GM19395 (cell line): ENCODE measurements at regions not wholly inside any gene's neighbourhood (a gene's known extent, or its start where the extent isn't known, plus 50 kb on each side); places are given as distances from the start of the nearest gene placed in this dataset.
"Not testable (repeated sequence)": the region's sequence is repeated elsewhere in the genome, so short reads cannot be mapped to it uniquely, and the experiment has no call there.

Source experiments
- ATAC-seq: cut with Tn5 transposase; IDR thresholded peaks from one replicate; pipeline ENCODE4 v1.9.1; 2021; ENCODE audit warnings: mild to moderate bottlenecking, moderate library complexity; ENCODE audit not compliant: unreplicated experiment

GRCh38 chr2:215863687-215864086 is 149.7 kb downstream of the MREG start:
- no peak for ATAC-seq

DNA sequence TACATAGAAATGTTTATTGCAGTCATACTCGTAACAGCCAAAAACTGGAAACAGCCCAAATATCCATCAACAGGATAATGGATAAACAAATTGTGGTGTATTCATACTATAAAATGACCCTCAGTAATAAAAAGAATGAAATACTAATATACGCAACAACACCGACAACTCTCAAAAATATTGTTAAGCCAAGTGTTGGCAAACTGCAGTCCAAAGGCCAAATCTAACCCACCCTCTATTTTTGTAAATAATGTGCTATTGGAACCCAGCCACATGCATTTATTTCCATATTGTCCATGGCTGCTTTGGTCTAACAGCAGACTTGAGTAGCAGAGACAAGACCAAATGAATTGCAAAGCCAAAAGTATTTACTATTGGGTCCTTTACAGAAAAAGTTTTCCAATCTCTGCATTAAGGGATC is 151.0 kb downstream of the MREG start:
- ATAC-seq = no peak

DNA sequence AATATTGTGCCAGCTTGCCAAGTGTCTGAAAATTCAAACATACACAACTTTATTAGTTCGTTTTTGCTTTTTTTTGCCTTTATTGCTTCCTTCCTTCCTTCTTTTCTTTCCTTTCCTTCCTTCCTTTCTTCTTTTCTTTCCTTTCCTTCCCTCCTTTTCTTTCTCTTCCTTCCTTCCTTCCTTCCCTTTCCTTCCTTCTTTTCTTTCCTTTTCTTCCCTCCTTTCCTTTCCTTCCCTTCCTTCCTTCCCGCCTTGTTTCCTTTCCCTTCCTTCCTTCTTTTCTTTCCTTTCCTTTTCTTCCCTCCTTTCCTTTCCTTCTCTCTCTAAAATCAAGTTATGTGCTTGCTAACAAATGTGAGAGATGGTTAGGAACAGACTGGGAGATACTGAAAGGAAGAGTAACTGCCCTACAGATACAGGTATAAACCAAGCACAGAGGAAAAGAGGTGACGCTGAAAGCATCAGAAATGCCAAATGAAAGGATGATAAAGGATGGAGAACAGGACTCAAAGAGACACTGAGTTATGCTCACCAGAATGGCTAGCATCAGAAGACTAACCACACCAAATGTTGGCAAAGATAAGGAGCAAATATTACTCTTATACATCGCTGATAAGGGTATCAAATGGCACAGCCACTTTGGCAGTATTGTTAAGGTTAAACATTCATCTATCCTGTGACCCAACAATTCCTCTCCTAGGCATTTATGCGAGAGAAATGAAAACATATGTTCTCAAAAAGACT is 151.6 kb downstream of the MREG start:
- ATAC-seq = no peak

GRCh38 chr2:215856080-215856479 is 157.3 kb downstream of the MREG start:
- no peak for ATAC-seq

DNA sequence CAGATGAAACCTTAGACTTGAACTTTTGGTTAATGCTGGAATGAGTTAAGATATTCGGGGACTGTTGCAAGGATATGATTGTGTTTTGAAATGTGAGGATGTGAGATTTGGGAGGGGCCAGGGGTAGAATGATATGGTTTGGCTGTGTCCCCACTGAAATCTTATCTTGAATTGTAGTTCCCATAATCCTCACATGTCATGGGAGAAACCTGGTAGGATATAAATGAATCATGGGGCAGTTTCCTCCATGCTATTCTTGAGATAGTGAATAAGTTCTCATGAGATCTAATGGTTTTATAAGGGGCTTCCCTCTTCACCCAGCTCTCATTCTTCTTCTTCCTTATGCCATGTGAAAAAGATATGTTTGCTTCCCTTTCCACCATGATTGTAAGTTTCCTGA is 158.0 kb downstream of the MREG start:
- not testable (repeated sequence) for ATAC-seq

DNA sequence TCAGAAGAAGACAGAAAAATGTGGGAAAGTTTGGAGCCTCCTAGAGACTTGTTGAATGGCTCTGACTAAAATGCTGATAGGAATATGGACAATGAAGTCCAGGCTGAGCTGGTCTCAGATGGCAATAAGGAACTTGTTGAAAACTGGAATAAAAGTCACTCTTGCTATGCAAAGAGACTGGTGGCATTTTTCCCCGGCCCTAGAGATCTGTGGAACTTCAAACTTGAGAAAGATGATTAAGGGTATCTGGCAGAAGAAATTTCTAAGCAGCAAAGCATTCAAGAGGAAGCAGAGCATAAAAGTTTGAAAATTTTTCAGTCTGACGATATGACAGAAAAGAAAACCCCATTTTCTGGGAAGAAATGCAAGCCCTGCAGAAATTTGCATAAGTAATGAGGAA is 159.3 kb downstream of the MREG start:
- ATAC-seq = no peak

GRCh38 chr2:215851696-215852095 is 161.7 kb downstream of the MREG start:
- ATAC-seq = no peak

DNA sequence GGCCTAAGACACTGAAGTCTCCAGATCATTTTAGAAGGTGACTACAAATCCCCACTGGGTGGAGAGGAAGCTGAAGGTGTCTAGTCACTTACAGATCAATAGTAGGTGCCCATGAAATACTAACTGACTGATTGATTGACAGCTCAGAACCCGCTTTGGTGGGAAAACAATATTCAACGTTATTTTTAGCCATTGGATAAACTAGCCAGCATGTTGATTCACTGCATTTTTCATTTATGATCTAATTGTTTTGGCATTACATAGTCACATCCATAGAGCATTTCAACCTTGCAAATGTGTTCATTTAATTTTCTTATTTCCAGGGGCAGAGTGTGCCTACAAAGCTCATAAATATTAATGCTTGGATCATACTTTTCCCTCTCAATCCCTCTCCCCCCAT is 162.3 kb downstream of the MREG start:
- ATAC-seq = no peak

- no peak for ATAC-seq
These were observed 163.0 kb downstream of the MREG start for GRCh38 chr2:215850380-215850779.

DNA sequence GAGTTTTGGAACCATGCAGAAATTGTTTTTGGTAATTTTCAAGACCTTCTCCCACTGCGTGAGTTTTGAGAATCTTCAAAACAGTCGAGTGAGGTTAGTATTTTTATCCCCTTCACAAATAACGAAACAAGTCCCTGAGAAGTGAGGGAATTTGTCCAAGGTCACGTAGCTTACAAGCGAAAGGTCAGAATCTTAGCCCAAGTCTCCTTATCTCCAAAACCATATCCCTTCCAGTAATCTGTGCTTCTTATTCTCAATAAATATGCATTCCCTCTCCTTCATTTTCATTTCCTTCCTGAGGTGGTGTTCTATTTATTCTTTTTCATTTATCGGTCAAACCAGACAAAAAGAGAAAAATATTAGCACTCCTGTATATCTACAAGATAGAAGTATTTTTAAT is 163.6 kb downstream of the MREG start:
- ATAC-seq = no peak

DNA sequence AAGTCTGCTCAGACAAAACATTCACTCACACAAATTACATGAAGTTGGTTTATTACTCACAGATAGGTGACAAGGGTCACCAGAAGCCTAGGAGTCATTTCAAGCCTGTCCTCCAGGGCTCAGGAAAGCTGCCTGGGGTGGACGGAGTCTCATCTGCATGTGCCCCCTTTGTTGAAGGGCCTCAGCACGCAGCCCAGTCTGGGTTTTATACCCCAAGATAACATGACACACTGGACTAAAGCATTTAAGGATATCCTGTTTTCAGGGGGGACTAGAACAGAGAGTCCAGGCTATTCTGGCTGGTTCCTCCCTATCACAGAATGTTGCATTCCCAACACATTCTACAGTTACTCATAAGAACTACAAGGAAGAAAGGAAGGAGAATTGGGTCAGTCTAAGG is 164.7 kb downstream of the MREG start:
- no peak for ATAC-seq

- ATAC-seq = no peak
These were observed 165.2 kb downstream of the MREG start for GRCh38 chr2:215848146-215848545.

GRCh38 chr2:215847718-215848117 is 165.6 kb downstream of the MREG start:
- ATAC-seq = no peak

DNA sequence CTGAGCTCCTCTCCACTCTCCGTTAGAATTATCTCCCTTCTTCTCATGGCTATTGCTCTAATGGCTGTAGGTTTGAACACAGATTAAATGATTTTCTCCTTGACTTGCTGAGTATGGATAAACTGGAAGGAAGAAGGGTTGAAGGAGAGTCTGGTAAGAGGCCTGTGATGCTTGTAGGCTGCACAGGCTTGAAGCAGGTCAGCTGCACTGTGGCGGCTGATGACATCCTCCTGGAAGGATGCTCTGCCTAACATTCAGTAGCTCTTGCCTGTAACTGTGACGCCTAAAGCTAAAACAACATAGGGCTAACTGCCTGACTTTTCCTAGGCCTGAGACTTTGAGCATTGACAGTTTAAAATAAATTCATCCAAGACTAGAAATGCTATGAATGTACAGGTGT is 166.3 kb downstream of the MREG start:
- no peak for ATAC-seq

DNA sequence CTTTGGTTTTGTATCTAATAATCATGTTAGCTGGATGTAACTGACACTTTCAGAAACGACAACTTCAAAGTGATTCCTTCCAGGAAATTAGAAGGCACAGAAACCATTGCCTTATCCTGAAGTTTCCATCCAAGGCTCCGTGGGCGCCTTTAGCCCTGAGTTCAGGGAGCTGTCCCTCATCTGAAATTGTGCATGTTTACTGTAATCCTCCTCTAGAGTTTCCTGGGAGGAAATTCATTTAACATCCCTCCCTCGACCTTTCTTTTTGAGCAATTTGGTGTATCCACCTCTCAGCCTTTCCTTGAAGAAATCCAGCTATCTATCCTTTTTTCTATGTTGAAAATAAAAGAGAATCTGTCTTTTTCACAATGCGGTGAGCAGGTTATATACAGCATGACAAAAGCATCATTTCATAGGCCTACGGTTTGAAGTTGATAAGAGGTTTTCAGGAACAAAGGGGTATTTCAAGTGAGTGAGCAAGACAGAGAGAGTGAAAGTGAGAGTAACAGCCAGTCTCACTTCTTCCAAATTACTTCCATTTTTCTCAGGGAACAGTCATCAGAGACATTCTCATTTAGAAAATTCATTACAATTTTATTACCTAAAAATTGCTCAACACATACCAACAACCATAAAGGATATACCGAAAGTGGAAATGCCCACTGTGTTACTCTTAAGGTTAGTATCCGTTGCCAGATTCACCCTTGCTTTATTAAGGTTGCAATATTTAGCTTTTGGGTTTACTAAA is 167.3 kb downstream of the MREG start:
- ATAC-seq = peak; percentile 82

- ATAC-seq = no peak
These were observed 169.8 kb downstream of the MREG start for GRCh38 chr2:215843579-215843978.

DNA sequence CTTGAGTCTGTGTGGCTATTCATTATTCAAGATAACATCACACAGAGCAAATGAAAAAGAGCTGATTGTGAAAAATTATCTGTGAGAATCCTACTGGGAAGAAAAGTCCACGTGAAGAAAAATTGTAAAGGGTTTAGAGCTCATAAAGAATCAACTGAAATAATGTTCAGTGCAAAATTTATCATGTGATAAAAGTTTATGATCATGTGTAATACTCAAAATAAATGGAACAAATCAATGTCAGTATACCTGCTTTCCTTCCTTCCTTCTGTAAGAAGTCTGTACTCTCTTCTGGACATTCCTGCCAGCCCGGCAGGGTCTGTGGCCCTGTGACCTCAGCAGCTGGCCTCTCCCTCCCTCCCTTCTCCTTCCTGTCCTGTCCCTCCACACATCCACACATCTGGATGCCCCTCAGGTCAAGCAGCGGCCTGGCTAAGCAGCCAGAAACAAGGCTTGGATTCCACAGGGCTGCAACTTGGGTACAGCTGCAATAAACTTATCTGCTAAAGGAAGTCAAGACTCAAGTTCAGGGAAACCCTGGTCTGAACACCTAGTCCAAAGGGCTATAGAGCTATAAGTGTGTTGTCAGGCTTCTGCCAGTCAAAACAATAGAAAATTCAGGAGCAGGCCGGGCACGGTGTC is 172.1 kb downstream of the MREG start:
- ATAC-seq = peak; percentile 9

- ATAC-seq = no peak
These were observed 173.5 kb downstream of the MREG start for GRCh38 chr2:215839816-215840215.

- no peak for ATAC-seq
These were observed 174.0 kb downstream of the MREG start for GRCh38 chr2:215839309-215839708.

DNA sequence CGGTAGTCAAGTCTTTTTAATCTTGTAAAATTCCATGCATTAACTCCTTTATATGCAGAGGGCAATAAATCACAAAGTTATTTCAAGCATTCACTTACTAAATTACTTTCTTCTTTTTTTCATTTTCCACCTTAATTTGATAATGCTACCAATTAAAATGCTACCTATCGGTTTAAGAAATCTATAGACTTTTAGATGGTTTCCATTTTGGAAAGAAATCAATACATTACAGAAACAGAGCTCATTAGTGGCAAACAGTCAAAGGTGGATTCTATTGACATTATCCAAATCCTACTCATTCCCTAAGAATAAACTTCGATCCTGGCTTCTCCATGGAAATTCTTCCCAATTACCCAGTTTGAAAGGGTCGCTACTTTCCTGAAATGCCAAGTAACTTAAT is 176.5 kb downstream of the MREG start:
- no peak for ATAC-seq

DNA sequence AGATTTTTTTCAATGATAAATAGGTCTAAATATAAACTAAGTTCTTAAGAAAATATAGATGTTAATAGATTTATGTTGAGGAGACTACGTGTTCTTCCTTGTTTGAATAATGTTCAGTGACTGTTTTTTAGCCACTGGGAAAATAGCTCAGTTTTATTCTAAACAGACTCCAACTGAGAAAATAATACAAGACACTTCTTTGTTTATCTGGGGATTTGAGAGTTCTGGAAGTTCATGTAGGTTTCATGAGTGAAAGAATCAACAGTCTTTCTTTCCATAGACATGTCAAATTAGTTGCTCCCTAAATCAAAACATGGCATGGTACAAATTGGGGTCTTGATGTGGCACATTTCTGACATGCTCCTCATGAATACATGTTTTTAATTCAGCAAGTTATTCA is 177.7 kb downstream of the MREG start:
- no peak for ATAC-seq

GRCh38 chr2:215835231-215835630 is 178.1 kb downstream of the MREG start:
- ATAC-seq = no peak
